ENCODE measurements at regions not wholly inside any gene's neighbourhood (a gene's known extent, or its start where the extent isn't known, plus 50 kb on each side); places are given as distances from the start of the nearest gene placed in this dataset.

DNA sequence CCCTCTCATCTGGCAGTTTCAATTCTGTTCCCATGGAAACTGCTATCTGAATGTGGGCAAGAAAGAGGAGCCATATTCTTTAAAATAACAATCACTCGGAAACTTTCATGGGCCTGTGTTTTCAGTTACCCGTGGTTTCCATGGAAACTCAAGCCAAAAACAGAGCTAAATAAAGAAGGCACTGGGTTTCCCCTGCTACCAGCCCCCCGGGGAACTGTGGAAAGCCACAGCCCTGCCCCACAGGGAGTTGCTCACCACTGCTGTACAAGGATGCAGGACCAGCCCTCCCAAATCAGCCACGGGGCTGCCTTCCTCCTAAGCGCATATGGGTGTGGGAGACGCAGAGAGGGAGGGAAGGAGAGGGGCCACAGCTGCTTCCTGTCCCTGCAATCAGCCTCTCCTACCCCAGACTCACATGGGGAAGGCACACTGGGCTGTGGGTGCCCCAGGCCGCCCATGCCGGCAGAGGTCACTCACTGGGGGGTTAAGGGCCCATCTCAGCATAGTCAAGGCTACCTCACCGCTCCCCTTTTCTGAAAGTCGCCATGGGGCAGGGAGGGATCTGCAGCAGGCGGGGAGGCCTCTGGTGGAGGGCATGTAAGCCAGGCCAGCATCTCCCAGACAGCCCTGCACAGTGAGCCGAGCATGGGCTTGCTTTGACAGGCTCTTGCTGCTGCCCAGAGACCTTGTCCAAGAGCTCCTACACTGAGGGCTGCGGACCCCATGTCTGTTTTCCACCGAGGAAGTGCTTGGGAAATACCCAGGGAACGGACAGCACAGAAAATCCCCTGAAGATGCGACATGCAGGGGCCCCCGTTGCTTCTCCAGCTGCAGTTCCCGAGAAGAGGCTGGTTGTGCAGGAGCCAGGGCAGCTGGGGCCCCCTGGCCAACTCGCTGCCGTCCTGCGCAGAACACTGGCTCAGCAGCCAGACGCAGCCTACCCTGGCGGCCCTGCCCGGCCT lies 157.3 kb upstream of the PPP2R2D start:
- no peak for DNase-seq

DNA sequence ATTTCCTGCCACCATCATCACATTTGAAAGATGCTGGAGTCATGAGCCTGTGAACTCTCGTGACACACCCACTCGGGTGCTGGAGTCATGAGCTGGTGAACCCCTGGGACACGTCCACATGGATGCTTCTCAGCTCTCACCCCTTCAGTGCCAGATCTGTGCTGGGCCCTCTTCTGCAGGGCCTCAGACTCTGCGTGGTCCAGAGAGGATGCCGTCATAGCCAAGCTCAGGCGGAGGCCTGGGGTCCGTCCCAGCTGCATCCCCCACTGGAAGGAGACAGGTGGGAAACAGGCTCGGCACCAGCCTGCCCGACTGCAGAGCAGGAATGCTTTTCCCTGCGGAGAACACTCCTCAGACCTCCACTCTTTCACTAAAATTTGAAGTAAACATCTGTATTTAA lies 156.5 kb upstream of the PPP2R2D start:
- DNase-seq = no peak

GRCh38 chr10:131745591-131745990 lies 155.2 kb upstream of the PPP2R2D start:
- DNase-seq = no peak

DNA sequence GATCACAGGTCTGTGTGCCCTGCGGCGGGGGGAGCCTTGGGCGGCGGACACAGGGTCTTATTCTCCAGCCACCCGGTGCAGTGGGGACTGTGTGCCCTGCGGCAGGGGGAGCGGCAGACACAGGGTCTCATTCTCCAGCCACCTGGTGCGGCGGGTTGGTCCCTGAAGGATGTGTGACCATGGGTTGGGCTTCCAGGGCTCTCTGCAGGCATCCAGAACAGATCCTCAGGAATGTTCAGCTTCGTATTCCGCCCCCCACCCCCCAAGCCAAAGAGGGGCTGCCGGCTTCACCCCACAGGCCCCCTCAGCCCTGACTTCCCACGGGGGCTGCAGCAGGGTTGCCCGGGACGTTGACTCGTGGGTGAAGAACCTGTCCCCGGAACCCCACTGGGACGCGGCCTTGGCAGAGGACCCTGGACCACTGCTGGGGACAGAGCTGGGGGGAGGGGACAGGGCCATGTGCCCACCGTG lies 154.5 kb upstream of the PPP2R2D start:
- no peak for DNase-seq

DNA sequence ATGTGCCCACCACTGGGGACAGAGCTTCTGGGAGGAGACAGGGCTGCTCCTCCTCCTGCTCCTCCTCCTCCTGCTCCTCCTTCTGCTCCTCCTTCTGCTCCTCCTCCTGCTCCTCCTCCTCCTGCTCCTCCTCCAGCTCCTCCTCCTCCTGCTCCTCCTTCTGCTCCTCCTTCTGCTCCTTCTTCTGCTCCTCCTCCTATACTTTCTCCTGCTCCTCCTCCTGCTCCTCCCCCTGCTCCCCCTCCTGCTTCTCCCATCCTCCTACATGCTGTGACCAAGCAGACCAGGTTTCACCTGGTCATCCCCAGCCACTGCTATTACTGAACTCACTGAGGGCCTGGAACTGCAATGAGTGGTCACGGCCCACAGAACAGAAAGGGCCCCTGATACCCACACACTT lies 154.0 kb upstream of the PPP2R2D start:
- no peak for DNase-seq

- no peak for DNase-seq
Measured at GRCh38 chr10:131747251-131747650, 153.6 kb upstream of the PPP2R2D start.

- DNase-seq = no peak
Measured at GRCh38 chr10:131747791-131748190, 153.0 kb upstream of the PPP2R2D start.

DNA sequence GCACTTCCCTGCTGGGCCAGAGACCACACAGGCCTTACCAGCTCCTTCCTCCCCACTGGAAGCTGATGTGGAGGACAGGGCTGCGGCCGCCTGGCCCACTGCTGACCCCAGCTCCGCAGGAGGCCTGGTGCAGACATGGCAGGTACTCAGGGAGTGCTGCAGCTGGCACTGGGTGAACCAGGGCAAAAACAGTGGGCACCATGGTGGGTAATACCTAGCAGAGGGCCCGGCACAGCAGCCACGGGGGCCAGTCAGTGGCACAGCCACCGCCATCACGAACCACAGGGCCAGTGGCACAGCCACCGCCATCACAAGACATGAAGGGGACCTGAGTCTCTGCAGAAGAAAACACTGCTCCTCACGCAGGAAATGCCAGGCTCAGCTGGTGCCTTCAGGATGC lies 152.6 kb upstream of the PPP2R2D start:
- DNase-seq = no peak

- no peak for DNase-seq
Measured at GRCh38 chr10:131748831-131749766, 151.7 kb upstream of the PPP2R2D start.

DNA sequence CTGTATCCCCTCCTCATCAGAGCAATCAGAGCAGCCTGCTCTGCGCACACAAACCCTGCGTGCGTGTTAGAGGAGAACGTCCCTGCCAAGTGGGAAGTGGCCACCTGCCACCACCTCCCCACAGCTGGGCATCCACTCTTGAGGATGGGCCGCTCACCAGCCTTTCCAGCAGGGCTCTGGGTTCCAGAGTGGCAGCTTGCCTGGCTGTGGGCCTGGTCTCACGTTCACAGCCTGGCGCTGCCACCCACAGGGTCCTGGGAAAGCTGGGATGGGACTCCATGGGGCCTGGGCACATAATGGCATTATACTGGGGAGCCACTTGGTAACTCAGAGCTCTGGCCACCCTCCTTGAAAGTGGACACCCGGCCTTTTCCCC lies 151.1 kb upstream of the PPP2R2D start:
- no peak for DNase-seq

DNA sequence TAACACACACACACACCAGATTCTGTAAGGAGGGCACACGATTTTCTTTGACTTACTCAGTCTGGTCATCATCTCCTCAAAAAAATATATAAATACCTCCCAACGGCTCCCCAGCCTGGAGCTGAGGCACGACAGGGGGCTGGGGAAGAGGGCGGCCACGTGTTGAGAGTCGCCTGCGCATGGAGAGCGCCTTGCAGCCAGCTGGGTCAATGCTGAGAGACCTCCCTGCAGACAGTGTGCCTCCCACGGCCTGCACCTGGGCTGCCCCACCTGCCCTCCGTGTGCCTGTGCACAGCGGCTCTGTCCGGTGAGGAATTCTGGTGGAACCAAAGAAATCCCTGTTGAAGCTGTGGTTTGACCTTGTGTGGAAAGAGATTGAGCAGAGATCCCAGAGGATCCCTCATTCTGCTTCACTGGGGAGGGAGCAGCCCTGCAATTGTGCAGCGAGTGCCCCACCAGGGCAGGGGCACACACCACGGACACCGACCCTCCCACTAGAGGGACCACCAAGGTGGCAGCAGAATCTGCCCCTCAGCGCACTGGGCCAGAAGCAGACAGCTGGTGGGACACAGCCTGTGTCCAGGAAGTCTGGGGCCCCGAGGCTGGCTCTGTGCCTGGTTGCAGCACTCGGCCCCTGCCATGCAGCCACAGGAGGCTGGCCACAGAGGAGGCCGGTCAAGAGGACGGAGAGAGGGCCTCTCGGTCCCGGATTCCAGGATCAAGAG lies 150.5 kb upstream of the PPP2R2D start:
- DNase-seq = no peak

- DNase-seq = no peak
Measured at GRCh38 chr10:131750973-131751826, 149.6 kb upstream of the PPP2R2D start.

GRCh38 chr10:131751827-131752775 lies 148.7 kb upstream of the PPP2R2D start:
- DNase-seq = no peak

GRCh38 chr10:131753336-131753735 lies 147.5 kb upstream of the PPP2R2D start:
- no peak for DNase-seq

DNA sequence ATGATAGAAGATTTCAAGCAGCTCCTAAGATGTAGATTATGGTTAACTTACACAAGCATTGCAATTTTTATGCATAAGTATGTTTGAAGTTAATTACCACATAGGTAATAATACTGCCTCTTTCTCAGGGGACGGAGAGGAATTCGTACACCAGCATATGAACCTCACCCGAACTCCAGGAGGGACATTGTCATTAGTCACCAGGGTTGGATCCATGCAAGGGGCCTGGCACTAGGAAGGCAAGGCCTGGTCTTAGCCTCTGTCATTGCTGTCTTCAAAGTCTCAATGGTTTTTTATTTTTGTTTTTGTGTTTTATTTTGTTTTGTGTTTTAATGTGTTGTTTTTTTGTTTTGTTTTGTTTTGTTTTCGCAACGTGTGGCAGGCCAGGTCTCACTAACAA lies 145.6 kb upstream of the PPP2R2D start:
- no peak for DNase-seq

DNA sequence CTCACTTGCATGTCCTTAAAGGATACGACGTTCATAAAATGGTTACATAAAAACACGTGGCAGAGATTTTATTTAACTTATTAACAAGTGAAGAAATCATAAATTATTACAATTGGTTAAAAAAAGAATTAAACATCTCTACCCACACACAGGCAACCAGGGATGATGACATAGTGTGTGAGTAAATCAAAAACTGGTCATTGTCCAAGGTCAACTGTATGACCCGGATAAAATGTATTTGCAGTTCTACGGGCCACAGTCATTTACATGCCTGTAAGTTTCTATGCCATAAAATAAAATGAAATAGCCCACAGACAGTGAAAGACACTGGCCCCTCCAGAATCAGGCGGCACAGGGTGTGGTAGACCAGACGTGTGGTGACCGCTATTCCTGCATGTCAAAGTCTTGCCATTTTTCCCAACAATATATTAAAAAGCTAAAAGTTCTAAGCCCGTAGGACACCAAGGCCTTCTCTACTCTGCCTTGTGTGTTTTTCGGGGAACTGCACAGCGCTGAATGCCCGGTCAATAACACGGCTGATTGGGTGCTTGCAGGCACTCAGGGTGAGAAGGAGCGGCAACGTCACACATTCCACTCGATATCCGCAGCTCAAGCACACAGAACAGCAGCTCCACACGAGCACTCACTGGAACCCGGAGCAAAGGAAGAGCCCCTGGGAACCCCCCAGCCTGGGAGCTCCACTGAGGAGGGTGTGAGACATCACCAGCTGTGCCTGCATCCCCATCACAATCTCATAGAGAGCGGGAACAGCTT lies 143.3 kb upstream of the PPP2R2D start:
- DNase-seq = no peak

DNA sequence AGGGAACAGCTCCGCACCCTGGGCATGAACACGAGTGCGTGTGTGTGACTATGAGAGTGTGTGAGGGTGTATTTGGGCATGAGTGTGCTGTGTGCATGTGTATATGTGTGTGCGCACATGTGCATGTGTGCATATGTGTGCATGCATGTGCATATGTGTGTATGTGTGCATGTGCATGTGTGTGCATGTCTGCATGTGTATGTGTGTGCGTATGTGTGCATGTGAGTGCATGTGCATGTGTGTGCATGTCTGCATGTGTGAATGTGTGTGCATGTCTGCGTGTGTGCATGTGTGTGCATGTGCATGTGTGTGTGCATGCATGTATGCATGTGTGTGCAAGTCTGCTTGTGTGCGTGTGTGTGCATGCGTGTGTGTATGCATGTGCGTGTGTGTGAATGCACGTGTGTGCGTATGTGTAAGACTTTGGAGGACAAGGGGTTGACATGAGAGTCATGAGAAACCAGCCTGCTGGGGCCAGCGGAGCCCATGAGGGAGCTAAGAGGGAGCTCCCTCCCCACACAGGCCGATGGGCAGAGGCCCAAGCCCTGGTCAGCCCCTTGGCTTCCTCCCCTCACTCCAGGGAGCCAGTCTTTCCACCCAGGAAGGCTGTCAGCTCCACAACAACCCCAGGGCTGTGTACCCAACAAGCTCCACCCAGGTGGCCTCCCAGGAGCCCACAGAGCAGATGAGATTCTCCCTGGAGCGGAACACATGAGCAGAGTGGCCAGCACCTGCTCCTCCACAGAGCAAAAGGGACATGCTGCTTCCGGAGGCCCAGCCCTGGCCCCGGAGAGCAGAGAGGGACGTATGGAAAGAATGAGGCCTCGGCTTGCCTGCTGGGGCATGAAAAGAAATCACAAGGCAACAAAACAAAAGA lies 142.5 kb upstream of the PPP2R2D start:
- no peak for DNase-seq

DNA sequence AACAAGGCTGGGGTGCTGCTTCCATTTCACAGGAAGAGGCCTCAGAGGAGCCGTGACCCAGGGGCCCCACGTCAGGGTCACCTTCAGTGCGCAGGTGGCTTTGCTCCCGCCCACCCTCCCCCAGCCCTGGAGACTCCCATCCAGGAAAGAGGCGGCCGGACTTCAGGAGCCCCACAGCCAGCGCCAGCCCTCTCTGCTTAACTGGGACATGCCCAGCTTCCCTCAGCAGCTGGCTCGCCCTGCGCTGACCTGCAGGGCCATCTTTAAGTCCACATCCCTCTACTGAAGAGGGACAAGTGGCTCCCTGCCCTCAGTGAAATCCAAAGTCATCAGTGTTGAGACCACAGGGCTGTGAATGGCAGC lies 141.9 kb upstream of the PPP2R2D start:
- no peak for DNase-seq

GRCh38 chr10:131759347-131759746 lies 141.5 kb upstream of the PPP2R2D start:
- no peak for DNase-seq
